NCI-H2196 treated with DMSO at 0.1 percent for 48 hours (cell line): ENCODE measurements at regions not wholly inside any gene's neighbourhood (a gene's known extent, or its start where the extent isn't known, plus 50 kb on each side); places are given as distances from the start of the nearest gene placed in this dataset.

Experiments used
- DNase-seq: peaks from one replicate; lab custom pipeline; 2025; ENCODE audit not compliant: unreplicated experiment; lab: John Stamatoyannopoulos, UW

- no peak for DNase-seq
Observed at GRCh38 chr12:116401565-116401964, 124.1 kb upstream of the MED13L start.

GRCh38 chr12:116402163-116402939 is 124.9 kb upstream of the MED13L start:
- DNase-seq = no peak

GRCh38 chr12:116403546-116403945 is 126.1 kb upstream of the MED13L start:
- no peak for DNase-seq

- no peak for DNase-seq
Observed at GRCh38 chr12:116404247-116404646, 126.8 kb upstream of the MED13L start.

GRCh38 chr12:116404913-116405611 is 127.6 kb upstream of the MED13L start:
- no peak for DNase-seq

GRCh38 chr12:116406529-116406928 is 129.0 kb upstream of the MED13L start:
- DNase-seq = no peak

GRCh38 chr12:116408489-116409250 is 131.2 kb upstream of the MED13L start:
- DNase-seq = no peak

- no peak for DNase-seq
Observed at GRCh38 chr12:116411977-116412376, 134.5 kb upstream of the MED13L start.

- no peak for DNase-seq
Observed at GRCh38 chr12:116414891-116415290, 137.4 kb upstream of the MED13L start.

GRCh38 chr12:116415408-116416108 is 138.1 kb upstream of the MED13L start:
- no peak for DNase-seq

GRCh38 chr12:116416166-116416565 is 138.7 kb upstream of the MED13L start:
- DNase-seq = no peak

GRCh38 chr12:116418551-116418950 is 140.6 kb upstream of the MAP1LC3B2 start:
- DNase-seq = no peak

GRCh38 chr12:116420227-116420880 is 138.8 kb upstream of the MAP1LC3B2 start:
- DNase-seq = peak; percentile 23

- DNase-seq = no peak
Observed at GRCh38 chr12:116421785-116422538, 137.2 kb upstream of the MAP1LC3B2 start.

- DNase-seq = no peak
Observed at GRCh38 chr12:116423094-116423493, 136.1 kb upstream of the MAP1LC3B2 start.

GRCh38 chr12:116425256-116426193 is 133.7 kb upstream of the MAP1LC3B2 start:
- DNase-seq = no peak

- DNase-seq = no peak
Observed at GRCh38 chr12:116426391-116427136, 132.6 kb upstream of the MAP1LC3B2 start.
